HG03108 (cell line): ENCODE measurements at regions not wholly inside any gene's neighbourhood (a gene's known extent, or its start where the extent isn't known, plus 50 kb on each side); places are given as distances from the start of the nearest gene placed in this dataset.

Experiments used
- ATAC-seq: cut with Tn5 transposase; IDR thresholded peaks from one replicate; pipeline ENCODE4 v1.9.1; 2021; ENCODE audit warnings: moderate library complexity; ENCODE audit not compliant: unreplicated experiment

- no peak for ATAC-seq
Measured at GRCh38 chr10:6888434-6888833, 308.4 kb upstream of the PRKCQ start.

DNA sequence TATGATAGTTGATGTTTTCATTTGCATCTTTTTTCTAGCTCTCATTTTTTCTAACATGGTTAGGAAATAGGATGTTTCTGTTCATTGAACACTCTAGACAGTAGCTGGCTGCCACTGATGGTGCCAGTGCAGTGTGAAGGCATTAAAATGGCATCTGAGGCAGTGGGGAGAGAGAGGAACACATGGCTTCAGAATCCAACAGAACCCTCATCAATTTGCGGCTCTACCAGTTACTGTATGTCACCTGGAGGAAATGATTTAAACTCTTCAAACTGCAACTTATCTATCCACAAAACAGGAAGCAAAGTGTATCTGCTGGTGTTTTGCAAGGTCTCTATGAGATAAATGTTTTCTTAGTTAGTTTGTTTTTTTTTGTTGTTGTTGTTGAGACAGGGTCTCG lies 305.2 kb upstream of the PRKCQ start:
- no peak for ATAC-seq

DNA sequence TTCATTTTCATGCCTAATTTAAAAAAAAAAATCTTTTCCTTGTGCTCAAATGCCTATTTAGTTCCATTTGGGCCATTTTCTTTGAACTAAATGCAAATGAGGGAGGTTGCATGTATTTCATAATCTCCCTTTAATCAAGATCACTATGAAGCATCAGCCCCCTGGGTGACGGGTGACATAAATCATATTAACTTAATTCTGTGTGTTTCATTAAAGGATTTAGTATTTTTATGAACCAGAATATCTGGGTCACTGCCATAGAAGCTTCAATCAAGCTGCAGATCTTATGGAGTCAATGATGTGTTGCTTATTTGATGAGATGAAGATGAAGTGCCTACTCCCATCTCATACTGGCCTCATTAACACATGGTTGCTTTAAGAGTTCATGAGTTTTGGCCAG lies 301.9 kb upstream of the PRKCQ start:
- ATAC-seq, result no peak

DNA sequence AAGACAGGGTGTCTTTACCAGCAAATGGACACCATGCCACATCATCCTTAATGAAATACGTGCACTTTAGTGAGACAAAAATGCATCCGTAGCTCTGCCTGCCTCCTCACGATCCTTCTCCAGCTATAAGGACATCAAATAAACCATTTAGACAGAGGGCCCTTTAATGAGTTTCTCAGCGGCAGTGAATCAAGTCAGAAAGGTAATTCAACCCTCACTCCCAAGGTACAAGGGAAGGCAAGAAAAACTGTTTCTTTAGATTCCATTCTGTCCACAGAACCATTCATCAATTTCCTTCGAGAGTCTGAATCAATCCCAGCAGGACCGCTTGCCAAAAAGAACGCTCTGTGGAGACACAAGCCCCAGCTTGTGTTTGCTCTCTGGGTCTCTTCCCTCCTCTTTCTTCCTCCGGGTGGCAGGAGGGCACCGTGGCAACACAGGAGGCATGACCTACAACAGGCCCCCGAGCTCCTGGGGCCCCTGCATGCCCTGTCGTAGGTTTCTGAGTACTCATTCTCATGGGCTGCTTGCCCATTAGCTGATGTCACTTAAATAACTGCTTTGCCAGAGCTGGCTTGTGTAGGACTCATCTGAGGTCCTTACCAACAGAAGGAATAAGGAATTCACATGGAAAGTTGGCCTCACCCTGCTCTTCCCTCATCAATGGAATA lies 297.8 kb upstream of the PRKCQ start:
- ATAC-seq, result no peak

- ATAC-seq, result no peak
Measured at GRCh38 chr10:6877336-6877721, 297.3 kb upstream of the PRKCQ start.

DNA sequence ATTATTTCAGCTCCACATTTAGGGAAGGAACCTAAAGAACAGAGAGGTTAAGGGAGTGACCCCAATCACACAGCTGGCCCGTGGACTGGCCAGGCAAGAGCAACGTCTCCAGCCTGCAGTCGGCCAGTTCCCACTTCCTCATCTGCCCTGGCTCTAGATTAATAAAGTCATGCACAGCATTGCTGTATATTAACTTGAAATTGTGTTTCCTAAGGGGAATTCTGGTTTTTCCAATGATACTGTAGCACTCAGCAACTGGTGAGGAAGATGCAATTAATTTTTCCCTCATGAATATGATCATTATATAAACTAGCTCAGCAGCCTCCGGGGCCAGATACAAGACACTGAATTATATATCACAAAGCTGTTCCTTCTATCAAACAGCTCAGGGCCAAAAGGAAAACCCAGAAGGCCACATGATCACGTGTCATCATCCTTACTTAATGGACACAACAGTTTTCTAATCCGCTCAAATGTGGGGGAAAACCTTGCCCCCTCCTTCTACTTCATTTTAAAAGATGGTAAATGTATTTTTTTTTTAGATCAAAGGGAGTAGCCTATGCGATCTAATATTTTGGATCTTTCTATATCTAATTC lies 295.3 kb upstream of the PRKCQ start:
- ATAC-seq, result no peak

- no peak for ATAC-seq
Measured at GRCh38 chr10:6871128-6871527, 291.1 kb upstream of the PRKCQ start.

GRCh38 chr10:6868036-6868725 lies 288.1 kb upstream of the PRKCQ start:
- ATAC-seq, result no peak

GRCh38 chr10:6866757-6867156 lies 286.7 kb upstream of the PRKCQ start:
- no peak for ATAC-seq

- no peak for ATAC-seq
Measured at GRCh38 chr10:6864142-6864541, 284.1 kb upstream of the PRKCQ start.

DNA sequence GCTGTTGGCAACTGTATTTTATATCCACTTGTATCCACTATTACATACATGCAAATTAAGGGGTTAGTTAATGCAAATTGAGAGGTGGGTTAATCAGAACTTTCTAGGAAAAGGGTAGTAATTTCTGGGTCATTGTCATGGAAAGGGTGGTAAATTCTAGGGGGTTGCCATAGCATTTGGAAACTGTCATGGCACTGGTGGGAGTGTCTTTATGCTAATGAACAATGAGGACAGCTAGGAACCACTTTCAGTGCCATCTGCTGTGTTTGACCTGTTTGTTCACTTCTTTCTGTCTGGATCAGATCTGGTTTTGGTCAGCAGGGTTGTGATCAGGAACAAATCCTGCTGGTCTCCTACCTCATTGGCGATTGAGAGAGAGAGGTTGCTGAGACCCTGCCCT lies 283.3 kb upstream of the PRKCQ start:
- no peak for ATAC-seq

DNA sequence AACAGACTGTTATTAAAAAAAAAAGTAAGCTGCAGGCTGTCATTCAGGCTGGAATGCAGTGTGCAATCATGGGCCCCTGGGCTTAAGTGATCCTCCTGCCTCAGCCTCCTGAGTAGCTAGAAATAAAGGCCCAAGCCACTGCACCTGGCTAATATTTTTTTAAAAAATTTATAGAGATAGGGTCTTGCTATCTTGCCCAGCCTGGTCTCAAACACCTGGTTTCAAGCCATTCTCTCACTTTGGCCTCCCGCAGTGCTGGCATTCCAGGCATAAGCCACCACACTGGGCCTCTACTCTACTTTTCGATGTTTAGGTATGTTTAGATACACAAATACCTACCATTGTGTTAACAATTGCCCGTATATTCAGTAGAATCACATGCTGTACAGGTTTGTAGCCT lies 270.4 kb upstream of the PRKCQ start:
- no peak for ATAC-seq

- no peak for ATAC-seq
Measured at GRCh38 chr10:6847561-6847960, 267.5 kb upstream of the PRKCQ start.

GRCh38 chr10:6843894-6844650 lies 264.0 kb upstream of the PRKCQ start:
- no peak for ATAC-seq

GRCh38 chr10:6843481-6843881 lies 263.4 kb upstream of the PRKCQ start:
- ATAC-seq, result no peak

GRCh38 chr10:6842722-6843121 lies 262.6 kb upstream of the PRKCQ start:
- no peak for ATAC-seq

DNA sequence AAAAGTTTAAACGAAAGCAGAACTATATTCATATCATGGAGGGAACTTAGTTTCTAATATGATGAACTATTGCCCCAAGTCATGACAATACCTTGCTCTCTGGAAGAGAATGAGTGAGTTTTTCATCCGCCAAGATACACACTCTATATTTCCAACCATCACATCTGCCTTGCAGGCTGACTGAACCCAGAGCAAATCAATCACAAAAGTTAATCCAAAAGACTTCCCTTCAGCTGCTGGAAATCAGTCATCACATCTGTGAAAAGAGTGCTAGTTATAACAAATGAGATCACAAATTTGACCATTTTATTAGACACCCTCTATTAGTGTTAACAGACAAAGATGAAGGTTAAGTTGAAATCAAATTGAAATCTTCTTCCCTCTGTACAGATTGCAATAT lies 261.7 kb upstream of the PRKCQ start:
- ATAC-seq, result no peak

DNA sequence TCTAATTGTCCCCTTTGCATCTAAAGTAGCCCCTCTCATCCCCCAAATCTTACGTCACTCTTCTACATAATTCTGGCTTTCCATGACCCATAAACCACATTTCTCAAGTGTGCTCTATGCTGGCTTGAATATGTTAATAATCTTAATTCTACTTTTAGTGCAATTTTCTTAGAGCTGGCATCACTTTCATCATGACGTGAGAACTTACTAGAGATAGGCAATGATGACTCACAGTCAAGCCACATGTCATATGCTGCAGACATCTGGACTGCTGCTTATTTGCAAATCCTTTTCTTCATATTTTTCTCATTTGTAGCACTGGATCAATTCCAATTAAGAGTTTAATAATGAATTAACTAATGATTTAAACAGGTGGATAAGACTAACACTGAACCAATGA lies 260.7 kb upstream of the PRKCQ start:
- ATAC-seq, result no peak

DNA sequence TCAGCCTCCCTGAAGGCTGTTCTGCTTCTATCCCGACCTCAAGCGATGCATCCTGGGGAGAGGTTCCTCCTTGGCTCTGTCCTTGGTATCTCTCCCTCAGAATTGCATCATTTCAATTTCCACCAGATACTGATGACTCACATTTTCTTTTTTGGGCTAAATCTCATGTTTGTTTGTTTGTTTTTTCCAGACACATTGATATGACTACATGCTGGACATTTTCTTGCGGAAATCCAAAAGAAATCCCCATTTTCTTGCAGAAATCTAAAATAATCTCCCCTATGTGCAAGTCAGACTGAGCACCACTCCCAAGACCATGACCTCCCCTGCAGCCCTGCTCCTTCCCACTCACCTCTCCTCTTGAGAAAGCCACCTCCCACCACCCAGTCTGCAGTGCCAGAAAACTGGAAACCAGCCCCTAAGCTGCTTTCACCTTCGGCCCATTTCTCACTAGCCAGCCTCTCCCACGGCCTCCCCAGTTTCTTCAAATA lies 260.2 kb upstream of the PRKCQ start:
- no peak for ATAC-seq

GRCh38 chr10:6838118-6838517 lies 258.0 kb upstream of the PRKCQ start:
- ATAC-seq, result no peak

- no peak for ATAC-seq
Measured at GRCh38 chr10:6833458-6834011, 253.5 kb upstream of the PRKCQ start.
